ENCODE measurements at regions not wholly inside any gene's neighbourhood (a gene's known extent, or its start where the extent isn't known, plus 50 kb on each side); places are given as distances from the start of the nearest gene placed in this dataset.

DNA sequence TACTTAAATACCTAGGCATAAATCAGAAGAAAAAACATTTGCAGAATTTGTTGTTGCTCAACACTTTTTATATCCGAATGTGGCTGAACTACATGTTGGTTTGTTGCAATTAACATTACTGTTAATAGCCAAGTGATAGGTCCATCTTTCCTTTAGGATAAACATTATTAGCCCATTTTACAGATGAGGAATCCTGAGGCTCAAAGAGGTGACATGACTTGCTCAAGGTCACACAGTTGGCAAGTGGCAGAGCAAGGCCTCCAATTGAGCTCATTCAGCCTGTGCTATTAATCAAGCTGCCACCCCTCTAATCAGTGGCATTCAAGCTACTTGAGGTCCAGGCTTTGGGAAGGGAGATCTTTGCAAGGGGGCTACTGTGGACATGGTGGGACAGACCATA lies 125.8 kb upstream of the ATP2B2 start:
- no peak overlapping the region for H3K27ac ChIP-seq (ENCODE audit: low read length)
- no peaks in the 10 kb centered on the region for H3K27me3 ChIP-seq (ENCODE audit: insufficient read depth, low read length)
- no peak overlapping the region for H3K4me3 ChIP-seq (ENCODE audit: low read length)
- H3K9me3 ChIP-seq (ENCODE audit: insufficient read depth, low read depth, low read length): no peaks in the 10 kb centered on the region
- peaks cover 10% of the 10 kb centered on the region for H3K4me1 ChIP-seq (ENCODE audit: insufficient read depth, low read length)
- no peaks in the 10 kb centered on the region for H3K36me3 ChIP-seq (ENCODE audit: insufficient read depth, low read depth, low read length)
- no peak overlapping the region for H3K9ac ChIP-seq (ENCODE audit: low read depth, low read length)

DNA sequence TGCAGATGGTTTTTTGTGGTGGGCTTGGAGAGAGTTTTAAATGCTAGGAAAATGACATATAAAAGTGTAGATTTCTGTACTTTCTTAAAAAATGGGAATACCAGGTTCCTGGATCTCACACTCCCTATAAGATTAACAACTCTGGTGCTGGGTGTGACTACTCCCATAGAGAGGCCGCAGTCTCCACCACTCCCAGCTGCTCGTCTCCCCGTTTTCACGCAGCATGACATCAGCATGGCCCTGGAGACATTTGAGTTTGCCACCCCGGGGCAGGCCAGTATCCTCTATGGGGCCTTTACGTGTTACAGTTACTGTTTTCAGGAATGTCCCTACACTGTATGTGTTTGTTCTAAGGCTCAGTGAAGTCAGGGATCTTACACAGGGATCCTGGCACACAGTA lies 126.7 kb upstream of the ATP2B2 start:
- Histone ChIP-seq H3K36me3 (ENCODE audit: insufficient read depth, low read depth, low read length) (no peaks in the 10 kb centered on the region), H3K27ac (ENCODE audit: low read length) (no peak overlapping the region), H3K9ac (ENCODE audit: low read depth, low read length) (no peak overlapping the region), H3K4me3 (ENCODE audit: low read length) (no peak overlapping the region), H3K9me3 (ENCODE audit: insufficient read depth, low read depth, low read length) (peaks cover 2% of the 10 kb centered on the region; the same call in 1 of the 2 replicates), H3K4me1 (ENCODE audit: insufficient read depth, low read length) (peaks cover 10% of the 10 kb centered on the region), H3K27me3 (ENCODE audit: insufficient read depth, low read length) (no peaks in the 10 kb centered on the region)

DNA sequence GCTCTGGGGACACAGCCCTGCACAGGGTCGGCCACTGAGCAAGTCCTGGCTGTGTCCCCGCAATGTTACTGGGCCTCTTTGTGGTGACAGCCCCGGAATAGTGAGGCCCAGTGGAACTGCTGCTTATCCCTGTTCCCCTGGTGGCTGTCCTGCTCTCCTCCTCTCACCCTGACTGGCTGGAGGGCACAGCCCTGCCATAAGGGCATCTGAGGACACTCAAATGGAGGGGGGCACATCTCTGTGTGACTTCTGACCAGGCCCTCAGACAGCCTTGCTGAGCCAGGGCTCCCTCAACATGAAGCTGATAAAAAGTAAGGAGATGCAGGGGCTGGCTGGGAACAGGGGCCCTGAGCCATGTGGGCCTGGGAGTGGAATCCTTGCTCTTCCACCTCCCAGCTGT lies 127.4 kb upstream of the ATP2B2 start:
- H3K27me3 ChIP-seq (ENCODE audit: insufficient read depth, low read length): no peaks in the 10 kb centered on the region
- no peak overlapping the region for H3K4me3 ChIP-seq (ENCODE audit: low read length)

DNA sequence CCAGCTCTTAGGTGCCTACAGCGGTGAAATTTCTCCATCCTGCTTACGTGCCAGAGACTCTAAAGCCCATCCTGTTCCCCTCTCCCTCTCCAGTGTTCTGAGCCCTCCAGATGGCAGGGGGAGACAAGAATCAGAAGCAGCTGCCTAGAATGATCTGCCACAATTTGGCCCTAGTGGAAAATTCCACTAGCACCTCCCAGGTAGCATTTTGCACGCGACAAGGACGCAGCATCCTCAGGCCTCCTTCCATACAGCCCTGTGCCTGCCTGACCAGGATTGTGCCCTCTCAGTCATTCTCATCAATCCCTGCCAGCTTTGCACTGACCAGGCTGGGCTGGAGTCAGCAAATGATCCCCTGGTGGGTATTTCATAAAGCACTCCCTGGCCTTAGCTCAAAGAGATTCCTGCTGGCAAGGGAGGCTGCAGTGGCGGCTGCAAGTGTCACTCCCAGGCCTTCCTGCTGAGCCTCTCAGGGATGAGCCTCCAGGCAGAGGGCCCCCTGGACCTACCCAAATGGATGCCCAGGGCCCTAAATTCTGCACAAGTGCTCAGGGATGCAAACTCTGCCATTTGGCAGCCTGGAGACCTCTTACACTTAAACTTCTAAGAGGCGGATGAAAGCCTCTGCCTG lies 130.2 kb upstream of the ATP2B2 start:
- Histone ChIP-seq H3K9ac (ENCODE audit: low read depth, low read length) (no peak overlapping the region), H3K9me3 (ENCODE audit: insufficient read depth, low read depth, low read length) (peaks cover 7% of the 10 kb centered on the region; the same call in 1 of the 2 replicates), H3K4me1 (ENCODE audit: insufficient read depth, low read length) (no peaks in the 10 kb centered on the region), H3K36me3 (ENCODE audit: insufficient read depth, low read depth, low read length) (no peaks in the 10 kb centered on the region), H3K27me3 (ENCODE audit: insufficient read depth, low read length) (no peaks in the 10 kb centered on the region; the same call in 1 of the 2 replicates), H3K4me3 (ENCODE audit: low read length) (no peak overlapping the region), H3K27ac (ENCODE audit: low read length) (no peak overlapping the region)

More for the DNA sequence above, 127.4 kb upstream of the ATP2B2 start:
- H3K36me3 ChIP-seq (ENCODE audit: insufficient read depth, low read depth, low read length): no peaks in the 10 kb centered on the region
- H3K27ac ChIP-seq (ENCODE audit: low read length): no peak overlapping the region
- peaks cover 7% of the 10 kb centered on the region; the same call in 1 of the 2 replicates for H3K9me3 ChIP-seq (ENCODE audit: insufficient read depth, low read depth, low read length)
- H3K4me1 ChIP-seq (ENCODE audit: insufficient read depth, low read length): peaks cover 7% of the 10 kb centered on the region
- H3K9ac ChIP-seq (ENCODE audit: low read depth, low read length): no peak overlapping the region

DNA sequence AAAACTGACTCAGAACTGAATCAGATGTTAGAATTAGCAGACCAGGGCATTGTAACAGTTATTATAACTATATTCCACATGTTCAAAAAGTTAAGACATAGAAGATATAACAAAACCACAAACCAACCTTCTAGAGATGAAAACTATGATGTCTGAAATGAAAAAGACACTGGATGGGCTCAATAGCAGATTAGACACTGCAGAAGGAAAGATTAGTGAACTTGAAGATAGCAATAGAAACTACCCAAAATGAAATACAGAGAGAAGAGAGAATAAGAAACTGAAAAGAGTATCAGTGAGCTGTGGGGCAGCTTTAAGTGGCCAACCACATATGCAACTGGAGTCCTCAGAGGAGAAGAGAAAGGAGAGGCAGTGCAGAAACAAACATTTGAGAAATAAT lies 132.0 kb upstream of the ATP2B2 start:
- no peaks in the 10 kb centered on the region; the same call in 1 of the 2 replicates for H3K27me3 ChIP-seq (ENCODE audit: insufficient read depth, low read length)
- H3K9ac ChIP-seq (ENCODE audit: low read depth, low read length): no peak overlapping the region
- H3K9me3 ChIP-seq (ENCODE audit: insufficient read depth, low read depth, low read length): peaks cover 7% of the 10 kb centered on the region; the same call in 1 of the 2 replicates
- no peak overlapping the region for H3K27ac ChIP-seq (ENCODE audit: low read length)
- H3K36me3 ChIP-seq (ENCODE audit: insufficient read depth, low read depth, low read length): no peaks in the 10 kb centered on the region
- no peak overlapping the region for H3K4me3 ChIP-seq (ENCODE audit: low read length)
- H3K4me1 ChIP-seq (ENCODE audit: insufficient read depth, low read length): no peaks in the 10 kb centered on the region

DNA sequence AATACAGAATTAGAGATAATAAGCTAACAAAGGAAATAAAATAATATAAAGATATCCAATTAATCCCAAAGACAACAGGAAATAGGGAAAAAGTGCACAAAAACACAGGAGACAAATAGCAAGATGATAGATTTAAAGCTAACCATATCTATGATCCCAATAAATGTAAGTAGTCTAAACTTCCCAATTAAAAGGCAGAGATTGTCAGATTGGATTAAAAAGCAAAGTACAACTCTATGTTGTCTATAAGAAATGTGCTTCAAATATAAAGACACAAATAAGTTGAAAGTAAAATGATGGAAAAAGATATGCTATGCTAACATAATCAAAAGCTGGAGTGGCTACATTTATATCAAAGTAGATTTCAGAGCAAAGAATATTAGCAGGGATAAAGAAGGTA lies 133.1 kb upstream of the ATP2B2 start:
- Histone ChIP-seq H3K27ac (ENCODE audit: low read length) (no peak overlapping the region), H3K4me1 (ENCODE audit: insufficient read depth, low read length) (no peaks in the 10 kb centered on the region), H3K9me3 (ENCODE audit: insufficient read depth, low read depth, low read length) (peaks cover 7% of the 10 kb centered on the region; the same call in 1 of the 2 replicates), H3K4me3 (ENCODE audit: low read length) (no peak overlapping the region), H3K27me3 (ENCODE audit: insufficient read depth, low read length) (no peaks in the 10 kb centered on the region; the same call in 1 of the 2 replicates), H3K9ac (ENCODE audit: low read depth, low read length) (no peak overlapping the region), H3K36me3 (ENCODE audit: insufficient read depth, low read depth, low read length) (no peaks in the 10 kb centered on the region)

DNA sequence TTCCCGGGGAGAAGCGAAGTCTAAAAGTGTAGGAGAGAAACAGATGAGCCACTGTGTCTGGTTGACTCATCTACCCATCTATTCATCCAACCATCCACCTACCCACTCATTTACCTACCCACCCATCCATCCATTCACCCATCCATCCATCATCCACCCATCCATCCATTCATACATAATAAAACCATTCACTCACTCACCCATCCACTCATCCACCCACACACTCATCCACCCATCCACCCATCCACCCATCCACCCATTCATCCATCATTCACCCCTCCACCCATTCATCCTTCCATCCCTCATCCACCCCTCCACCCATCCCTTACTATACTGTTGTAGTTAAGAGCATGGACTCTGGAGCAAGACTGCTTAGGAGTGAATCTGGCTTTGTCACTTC lies 136.4 kb upstream of the ATP2B2 start:
- H3K27ac ChIP-seq (ENCODE audit: low read length): no peak overlapping the region
- H3K27me3 ChIP-seq (ENCODE audit: insufficient read depth, low read length): no peaks in the 10 kb centered on the region; the same call in 1 of the 2 replicates
- H3K9me3 ChIP-seq (ENCODE audit: insufficient read depth, low read depth, low read length): peaks cover 7% of the 10 kb centered on the region; the same call in 1 of the 2 replicates
- no peaks in the 10 kb centered on the region for H3K36me3 ChIP-seq (ENCODE audit: insufficient read depth, low read depth, low read length)
- no peak overlapping the region for H3K9ac ChIP-seq (ENCODE audit: low read depth, low read length)
- H3K4me3 ChIP-seq (ENCODE audit: low read length): no peak overlapping the region
- no peaks in the 10 kb centered on the region for H3K4me1 ChIP-seq (ENCODE audit: insufficient read depth, low read length)

DNA sequence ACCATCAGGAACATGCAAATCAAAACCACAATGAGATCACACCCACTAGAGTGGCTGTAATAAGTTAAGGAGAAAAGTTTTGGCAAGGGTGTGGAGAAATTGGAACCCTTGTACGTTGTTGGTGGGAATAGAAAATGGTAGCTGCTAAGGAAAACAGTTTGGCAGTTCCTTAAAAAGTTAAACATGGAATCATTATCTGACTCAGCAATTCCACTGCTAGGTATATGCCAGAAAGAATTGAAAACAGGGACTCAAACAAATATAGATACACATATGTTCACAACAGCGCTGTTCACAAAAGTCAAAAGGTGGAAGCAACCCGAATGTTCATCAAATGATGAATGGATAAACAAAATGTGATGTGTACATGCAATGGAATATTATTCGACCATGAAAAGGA lies 138.8 kb upstream of the ATP2B2 start:
- H3K4me1 ChIP-seq (ENCODE audit: insufficient read depth, low read length): no peaks in the 10 kb centered on the region
- no peaks in the 10 kb centered on the region for H3K9me3 ChIP-seq (ENCODE audit: insufficient read depth, low read depth, low read length)
- no peak overlapping the region for H3K9ac ChIP-seq (ENCODE audit: low read depth, low read length)
- no peaks in the 10 kb centered on the region; the same call in 1 of the 2 replicates for H3K27me3 ChIP-seq (ENCODE audit: insufficient read depth, low read length)
- H3K4me3 ChIP-seq (ENCODE audit: low read length): no peak overlapping the region
- no peak overlapping the region for H3K27ac ChIP-seq (ENCODE audit: low read length)
- no peaks in the 10 kb centered on the region for H3K36me3 ChIP-seq (ENCODE audit: insufficient read depth, low read depth, low read length)

DNA sequence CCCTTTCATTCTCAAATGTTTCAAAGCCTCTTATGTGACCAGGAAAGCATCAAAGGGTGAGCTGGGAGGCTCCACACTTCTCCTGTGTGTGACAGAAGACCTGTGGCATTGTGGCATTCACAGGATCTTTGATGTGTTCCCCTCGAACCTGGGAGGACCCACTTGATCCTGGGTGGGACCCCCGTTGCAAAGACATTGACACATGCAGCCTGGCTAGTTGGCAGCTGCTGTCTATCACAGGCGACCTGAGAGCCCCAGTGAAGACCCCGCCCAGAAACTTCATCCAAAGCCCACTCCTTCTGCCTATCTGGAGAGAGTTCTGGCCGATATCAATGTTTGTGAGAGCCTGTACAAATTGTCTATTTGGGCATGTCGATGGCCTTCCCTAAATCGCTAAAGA lies 140.4 kb upstream of the ATP2B2 start:
- H3K4me3 ChIP-seq (ENCODE audit: low read length): no peak overlapping the region
- no peaks in the 10 kb centered on the region for H3K36me3 ChIP-seq (ENCODE audit: insufficient read depth, low read depth, low read length)
- H3K9me3 ChIP-seq (ENCODE audit: insufficient read depth, low read depth, low read length): no peaks in the 10 kb centered on the region
- no peak overlapping the region for H3K9ac ChIP-seq (ENCODE audit: low read depth, low read length)
- H3K27ac ChIP-seq (ENCODE audit: low read length): no peak overlapping the region
- H3K27me3 ChIP-seq (ENCODE audit: insufficient read depth, low read length): no peaks in the 10 kb centered on the region
- no peaks in the 10 kb centered on the region for H3K4me1 ChIP-seq (ENCODE audit: insufficient read depth, low read length)

DNA sequence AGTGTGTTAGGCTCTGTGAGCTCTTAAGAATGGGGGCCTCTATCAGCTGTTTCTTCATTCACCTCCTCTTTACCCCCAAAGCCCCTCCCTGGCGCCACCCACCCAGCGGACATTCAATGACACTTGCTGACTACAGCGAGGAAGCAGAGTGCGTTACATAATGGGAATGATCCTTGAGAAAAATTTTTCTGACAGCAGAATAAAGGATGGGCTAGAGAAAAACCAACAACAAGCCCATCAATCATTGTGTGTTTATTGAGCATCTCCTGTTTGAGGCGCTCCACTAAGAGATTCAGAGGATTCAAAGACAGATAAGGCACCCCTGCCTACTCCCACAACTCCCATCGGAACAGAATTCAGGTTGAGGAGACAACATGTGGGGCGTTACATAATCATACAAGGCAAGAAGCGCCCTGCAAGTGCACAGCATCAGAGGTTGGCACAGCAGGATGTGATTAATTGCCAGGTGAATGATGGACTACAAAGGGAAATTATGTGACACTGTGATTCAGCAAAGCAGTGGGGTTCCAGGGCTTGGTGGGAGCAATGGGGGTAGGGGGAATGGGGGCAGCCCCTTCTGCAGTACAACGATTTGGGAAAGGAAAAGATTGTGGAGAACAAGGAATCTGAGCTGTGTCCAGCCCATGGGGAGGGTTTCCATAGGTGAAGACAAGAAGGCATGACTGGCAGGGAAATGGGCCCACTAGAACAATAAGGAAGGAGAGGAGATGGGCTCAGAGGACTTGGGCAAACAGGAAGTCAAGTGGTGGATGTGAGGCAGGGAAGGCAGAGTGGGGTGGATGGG lies 141.3 kb upstream of the ATP2B2 start:
- Histone ChIP-seq H3K27me3 (ENCODE audit: insufficient read depth, low read length) (no peaks in the 10 kb centered on the region), H3K27ac (ENCODE audit: low read length) (no peak overlapping the region), H3K4me1 (ENCODE audit: insufficient read depth, low read length) (no peaks in the 10 kb centered on the region), H3K36me3 (ENCODE audit: insufficient read depth, low read depth, low read length) (no peaks in the 10 kb centered on the region), H3K9me3 (ENCODE audit: insufficient read depth, low read depth, low read length) (no peaks in the 10 kb centered on the region), H3K9ac (ENCODE audit: low read depth, low read length) (no peak overlapping the region), H3K4me3 (ENCODE audit: low read length) (no peak overlapping the region)

DNA sequence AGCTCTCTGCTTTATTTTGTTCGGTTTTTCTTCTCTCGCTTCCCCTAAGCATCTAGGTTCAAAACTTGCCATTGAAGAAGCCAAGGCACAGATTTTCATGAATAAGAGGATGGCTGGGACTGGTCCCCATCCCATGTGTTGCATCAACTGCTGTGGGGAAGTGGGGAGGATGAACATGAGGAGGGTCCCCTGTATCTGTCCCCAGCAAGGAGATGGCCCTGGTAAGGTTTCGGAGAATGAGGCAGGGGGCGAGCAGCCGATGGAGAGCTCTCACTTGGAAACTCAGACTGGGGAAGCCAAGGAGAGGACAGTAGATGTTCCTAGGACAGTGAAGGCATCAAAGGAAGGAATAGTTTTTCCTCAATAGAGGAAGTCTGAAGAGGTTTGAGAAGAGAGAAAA lies 142.0 kb upstream of the ATP2B2 start:
- H3K4me1 ChIP-seq (ENCODE audit: insufficient read depth, low read length): no peaks in the 10 kb centered on the region
- no peak overlapping the region for H3K4me3 ChIP-seq (ENCODE audit: low read length)
- H3K9me3 ChIP-seq (ENCODE audit: insufficient read depth, low read depth, low read length): no peaks in the 10 kb centered on the region
- no peaks in the 10 kb centered on the region for H3K27me3 ChIP-seq (ENCODE audit: insufficient read depth, low read length)
- H3K9ac ChIP-seq (ENCODE audit: low read depth, low read length): no peak overlapping the region
- H3K36me3 ChIP-seq (ENCODE audit: insufficient read depth, low read depth, low read length): no peaks in the 10 kb centered on the region
- no peak overlapping the region for H3K27ac ChIP-seq (ENCODE audit: low read length)

DNA sequence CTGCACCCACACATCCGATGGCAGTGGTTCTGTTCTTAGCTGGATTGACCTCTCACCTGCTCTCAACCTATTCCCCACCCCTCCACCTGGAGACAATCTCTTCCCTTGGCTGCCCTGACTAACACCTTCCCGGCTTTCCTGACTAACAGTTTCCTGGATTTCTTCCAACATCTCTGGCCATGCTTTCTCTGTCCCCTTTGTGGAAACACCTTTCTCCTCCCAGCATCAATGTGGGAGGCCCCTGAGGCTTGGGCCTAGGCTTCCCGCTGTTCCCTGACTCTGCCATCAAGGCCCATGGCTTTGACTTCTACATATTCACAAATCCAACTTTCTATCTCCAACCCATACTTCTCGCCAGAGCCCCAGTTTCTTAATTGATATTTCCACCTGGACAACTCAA lies 142.8 kb upstream of the ATP2B2 start:
- Histone ChIP-seq H3K9ac (ENCODE audit: low read depth, low read length) (no peak overlapping the region), H3K4me1 (ENCODE audit: insufficient read depth, low read length) (no peaks in the 10 kb centered on the region), H3K27me3 (ENCODE audit: insufficient read depth, low read length) (no peaks in the 10 kb centered on the region), H3K27ac (ENCODE audit: low read length) (no peak overlapping the region), H3K9me3 (ENCODE audit: insufficient read depth, low read depth, low read length) (no peaks in the 10 kb centered on the region), H3K4me3 (ENCODE audit: low read length) (no peak overlapping the region), H3K36me3 (ENCODE audit: insufficient read depth, low read depth, low read length) (no peaks in the 10 kb centered on the region)
